Loucy (cell line): ENCODE measurements at regions not wholly inside any gene's neighbourhood (a gene's known extent, or its start where the extent isn't known, plus 50 kb on each side); places are given as distances from the start of the nearest gene placed in this dataset.

ENCODE experiments used
- CTCF ChIP-seq: fragments of 200-600 bp; sonication (generic); conservative IDR thresholded peaks from 2 replicates; pipeline ENCODE4 v1.5.1; 2014; ENCODE audit warnings: mild to moderate bottlenecking, antibody characterized with exemption, low read length
- EZH2phosphoT487 ChIP-seq: fragments of 200-600 bp; IDR thresholded peaks from 2 replicates; pipeline ENCODE4 v1.6.1; 2018; ENCODE audit warnings: antibody characterized with exemption, mild to moderate bottlenecking, moderate library complexity, borderline replicate concordance

GRCh38 chr9:14441976-14442651 lies 128.2 kb upstream of the NFIB start:
- peak; percentile 55 for TF ChIP-seq CTCF
- TF ChIP-seq EZH2phosphoT487 = no peak
